HG02642 (cell line): ENCODE measurements at regions not wholly inside any gene's neighbourhood (a gene's known extent, or its start where the extent isn't known, plus 50 kb on each side); places are given as distances from the start of the nearest gene placed in this dataset.

Source experiments
- ATAC-seq: cut with Tn5 transposase; IDR thresholded peaks from one replicate; pipeline ENCODE4 v1.9.1; 2021; ENCODE audit warnings: mild to moderate bottlenecking; ENCODE audit not compliant: unreplicated experiment, poor library complexity

DNA sequence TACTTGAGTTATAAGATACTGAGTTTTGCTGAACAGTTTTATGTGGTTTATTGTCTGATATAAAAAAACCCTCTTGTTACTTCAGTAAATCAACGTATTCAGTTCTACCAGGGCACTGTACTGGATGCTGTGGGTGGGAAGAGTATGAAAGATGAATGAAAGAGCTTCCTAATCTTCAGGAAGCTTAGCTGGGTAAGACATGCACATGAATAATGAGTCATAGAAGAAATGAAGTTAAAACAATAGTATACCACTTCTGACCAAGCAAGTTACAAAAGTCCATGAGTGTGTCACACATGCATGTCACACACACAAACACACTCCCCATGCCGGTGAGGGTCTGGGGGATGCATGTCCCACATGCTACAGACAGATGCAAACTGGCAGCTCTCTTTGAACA is 105.9 kb downstream of the SIPA1L2 start:
- no peak for ATAC-seq

GRCh38 chr1:232522189-232522588 is 107.7 kb downstream of the SIPA1L2 start:
- ATAC-seq = no peak

DNA sequence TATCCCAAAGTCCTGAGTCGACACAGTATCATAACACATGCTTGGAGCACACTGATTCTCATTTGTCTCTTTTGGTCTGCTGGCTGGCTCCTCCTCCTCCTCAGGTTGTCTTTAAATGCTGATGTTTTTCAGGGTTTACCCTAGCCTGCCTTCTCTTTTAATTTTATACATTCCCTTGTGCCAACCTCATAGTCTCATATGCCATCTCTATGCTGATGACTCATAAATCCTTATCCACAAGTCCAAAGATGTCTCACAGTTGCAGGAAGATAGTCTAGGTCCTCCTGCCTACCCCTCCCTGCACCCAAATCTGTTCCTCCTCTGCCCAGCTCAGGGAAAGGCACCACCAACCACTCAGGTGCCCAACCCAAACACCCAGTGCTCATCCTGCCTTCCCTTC is 108.3 kb downstream of the SIPA1L2 start:
- ATAC-seq = no peak

GRCh38 chr1:232519186-232519585 is 110.7 kb downstream of the SIPA1L2 start:
- ATAC-seq = no peak

DNA sequence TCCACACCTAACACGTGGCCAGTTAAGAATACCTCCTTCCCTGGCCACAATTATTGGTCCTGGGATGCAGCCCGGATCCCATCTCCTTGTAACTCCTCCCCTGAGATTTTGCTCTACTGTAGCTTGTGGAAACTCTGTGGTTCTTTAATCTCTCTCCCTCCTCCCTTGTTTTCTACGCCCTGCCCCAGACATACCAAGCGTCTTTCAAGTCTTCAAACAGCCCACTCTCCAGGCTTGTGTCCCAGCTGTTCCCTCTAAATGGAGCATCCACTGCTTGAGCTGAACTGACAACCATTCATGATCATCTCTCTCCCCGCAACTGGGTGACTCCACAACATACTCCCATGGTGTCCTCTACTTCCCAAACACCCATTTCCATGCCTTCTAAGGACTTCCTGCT is 111.6 kb downstream of the SIPA1L2 start:
- ATAC-seq = no peak

DNA sequence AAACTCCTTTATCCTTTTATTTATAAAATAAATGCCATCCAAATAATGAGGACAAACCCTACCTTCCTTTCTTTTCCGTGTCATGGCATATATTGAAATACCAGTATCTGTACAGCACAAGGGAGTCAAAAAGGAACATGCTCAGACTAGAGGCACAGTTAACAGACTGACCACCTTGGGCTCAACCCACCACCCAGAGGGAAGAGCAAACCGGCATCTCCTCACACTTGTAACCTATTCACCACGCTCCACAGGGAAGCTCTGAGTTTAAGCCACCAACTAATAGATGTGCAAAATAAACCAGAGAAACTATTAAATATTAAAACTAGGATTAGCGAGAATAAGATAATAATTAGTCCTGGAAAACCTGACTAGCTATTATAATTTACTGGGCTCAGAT is 112.7 kb downstream of the SIPA1L2 start:
- no peak for ATAC-seq

DNA sequence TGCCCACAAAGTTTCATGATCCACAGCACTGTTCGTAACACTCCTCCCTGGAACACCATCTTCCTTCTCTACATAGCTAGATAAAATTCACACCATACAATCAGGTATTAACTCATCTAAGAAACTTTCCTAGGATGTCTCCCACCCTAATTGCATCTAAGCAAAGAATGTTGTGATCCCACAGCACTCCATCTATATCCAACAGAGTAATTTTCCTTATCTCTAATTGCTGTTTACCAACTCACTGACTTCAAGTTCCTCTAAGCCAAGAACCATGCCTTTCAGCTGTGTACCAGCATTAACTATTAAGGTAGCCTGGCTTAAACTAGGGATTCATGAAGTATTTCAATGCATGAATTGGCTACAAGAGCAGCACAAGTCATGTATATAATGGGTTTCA is 114.2 kb downstream of the SIPA1L2 start:
- no peak for ATAC-seq

DNA sequence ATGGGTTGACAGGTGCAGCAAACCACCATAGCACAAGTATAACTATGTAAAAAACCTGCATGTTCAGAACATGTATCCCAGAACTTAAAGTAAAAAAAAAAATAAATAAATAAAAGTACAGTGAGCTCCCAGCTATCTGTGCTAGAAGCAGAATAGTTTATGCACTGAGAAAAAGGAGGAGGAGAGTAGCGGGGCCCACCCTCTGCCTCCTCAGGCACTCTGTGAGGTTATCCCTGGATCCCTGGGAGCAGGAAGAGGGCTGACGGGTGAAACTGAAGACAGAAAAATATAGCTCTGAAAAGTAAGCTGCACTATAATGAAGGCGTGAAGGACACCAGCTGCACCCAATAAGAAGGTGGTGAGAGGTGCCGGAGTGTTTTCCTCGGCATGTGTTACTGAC is 117.2 kb downstream of the SIPA1L2 start:
- ATAC-seq = no peak

GRCh38 chr1:232511172-232511571 is 118.8 kb downstream of the SIPA1L2 start:
- no peak for ATAC-seq

GRCh38 chr1:232510367-232511110 is 119.4 kb downstream of the SIPA1L2 start:
- no peak for ATAC-seq

DNA sequence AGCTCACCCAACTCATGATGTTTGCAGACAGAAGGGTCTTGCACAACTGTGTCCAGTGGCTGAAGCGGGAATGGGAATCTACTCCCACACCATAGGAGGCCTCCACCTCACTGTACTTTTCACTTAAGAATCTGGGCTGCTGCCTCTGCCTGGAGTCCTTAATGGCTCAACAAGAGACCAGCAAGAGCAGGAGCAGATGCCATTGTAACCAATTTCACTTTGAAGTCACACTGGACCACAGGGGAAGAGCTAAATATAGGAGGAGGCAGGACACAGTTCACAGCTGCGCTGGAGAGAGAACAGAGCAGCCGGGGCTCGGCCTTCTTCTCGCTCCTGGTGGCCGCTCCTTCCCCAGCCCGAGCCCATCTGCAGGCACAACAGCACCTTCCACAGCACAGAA is 120.4 kb downstream of the SIPA1L2 start:
- no peak for ATAC-seq

- no peak for ATAC-seq
These were observed 121.7 kb downstream of the SIPA1L2 start for GRCh38 chr1:232508130-232508701.

- no peak for ATAC-seq
These were observed 122.4 kb downstream of the SIPA1L2 start for GRCh38 chr1:232507571-232507970.

- ATAC-seq = no peak
These were observed 124.0 kb downstream of the SIPA1L2 start for GRCh38 chr1:232505884-232506283.

- ATAC-seq = no peak
These were observed 125.3 kb downstream of the SIPA1L2 start for GRCh38 chr1:232504651-232505050.

DNA sequence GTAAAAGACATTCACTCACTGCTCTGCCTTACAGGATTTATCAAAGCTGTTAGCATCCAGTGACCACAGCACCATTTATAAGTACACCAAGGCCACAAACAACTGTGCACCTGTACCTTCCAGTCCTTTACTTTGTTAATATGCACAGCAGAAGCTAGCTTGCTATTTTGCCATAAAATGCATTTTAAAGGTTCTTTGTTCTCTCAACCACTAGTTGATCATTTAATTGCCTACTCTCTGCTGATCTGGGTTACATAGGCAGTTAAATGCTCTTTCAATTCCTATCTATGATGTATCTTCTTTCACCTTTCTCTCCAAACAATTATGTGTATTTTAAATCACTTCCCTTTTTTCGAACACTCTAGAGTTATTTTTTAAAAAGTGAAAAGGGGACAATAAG is 126.4 kb downstream of the SIPA1L2 start:
- ATAC-seq = no peak

- no peak for ATAC-seq
These were observed 128.1 kb downstream of the SIPA1L2 start for GRCh38 chr1:232501854-232502253.

DNA sequence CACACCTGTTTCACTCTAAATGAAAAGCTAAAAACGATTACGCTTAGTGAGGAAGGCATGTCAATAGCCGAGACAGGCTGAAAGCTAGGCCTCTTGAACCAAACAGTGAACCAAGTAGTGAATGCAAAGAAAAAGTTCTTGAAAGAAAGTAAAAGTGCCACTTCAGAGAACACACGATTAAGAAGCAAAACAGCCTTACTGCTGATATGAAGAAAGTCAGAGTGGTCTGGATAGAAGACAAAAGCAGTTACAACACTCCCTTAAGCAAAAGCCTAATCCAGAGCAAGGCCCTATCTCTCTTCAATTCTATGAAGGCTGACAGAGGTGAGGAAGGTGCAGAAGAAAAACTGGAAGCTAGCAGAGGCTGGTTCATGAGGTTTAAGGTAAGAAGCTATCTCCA is 130.7 kb downstream of the SIPA1L2 start:
- ATAC-seq = no peak

- ATAC-seq = no peak
These were observed 136.1 kb downstream of the SIPA1L2 start for GRCh38 chr1:232493869-232494268.

GRCh38 chr1:232489256-232489655 is 140.7 kb downstream of the SIPA1L2 start:
- ATAC-seq = no peak

DNA sequence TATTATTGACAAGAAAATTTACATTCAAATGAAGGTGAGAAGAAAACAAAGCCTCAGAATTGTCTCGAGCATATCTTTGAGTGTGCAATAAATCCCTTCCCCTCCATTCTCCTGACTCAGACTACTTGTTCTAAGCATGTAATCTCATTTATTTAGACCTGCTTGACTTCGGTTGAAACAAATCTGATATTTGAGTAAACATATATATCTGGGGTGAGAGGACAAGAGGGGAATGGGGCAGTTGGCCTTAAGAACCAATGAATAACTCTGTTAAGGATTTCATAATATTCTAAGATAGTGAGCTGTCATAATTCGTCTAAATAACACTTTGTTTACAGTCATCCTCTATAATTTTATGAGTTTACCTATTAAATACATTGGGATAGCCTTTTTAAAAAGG is 142.7 kb downstream of the SIPA1L2 start:
- no peak for ATAC-seq

- ATAC-seq = no peak
These were observed 143.3 kb downstream of the SIPA1L2 start for GRCh38 chr1:232486454-232487207.
